ENCODE measurements at regions not wholly inside any gene's neighbourhood (a gene's known extent, or its start where the extent isn't known, plus 50 kb on each side); places are given as distances from the start of the nearest gene placed in this dataset.

DNA sequence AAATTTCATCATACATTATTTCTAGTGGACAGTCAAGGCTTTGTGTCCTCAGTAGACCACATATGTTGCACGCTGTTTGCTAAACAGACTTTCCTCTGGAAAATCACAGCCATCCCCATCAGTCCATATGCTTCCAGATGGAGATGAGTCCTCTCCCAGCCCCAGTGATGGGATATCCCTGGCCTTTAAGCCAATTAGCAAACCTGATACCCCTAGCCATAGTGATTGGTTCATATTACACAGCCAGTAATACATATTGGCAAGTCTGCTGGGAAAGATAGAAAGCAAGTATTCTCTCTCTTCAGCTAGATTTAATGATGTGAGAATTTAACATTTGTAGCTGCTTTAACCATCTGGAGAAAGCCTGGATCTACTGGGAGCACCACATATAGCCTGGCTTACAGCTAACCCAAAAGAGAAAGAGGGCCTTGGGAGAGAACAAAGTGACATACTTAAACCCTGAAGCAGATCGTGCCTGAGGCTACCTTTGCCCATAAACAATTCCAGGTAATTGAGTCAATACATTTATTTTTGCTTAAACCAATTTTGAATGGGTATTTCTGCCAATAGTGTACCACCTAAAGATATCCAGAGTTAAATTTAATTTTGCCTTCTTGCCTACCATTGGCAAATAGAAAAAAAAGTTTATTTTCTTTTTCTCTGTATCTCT lies 103.5 kb upstream of the HIVEP1 start:
- Histone ChIP-seq H3K4me2 (ENCODE audit: control insufficient read depth, extremely low read depth, insufficient read depth, low read depth, low read length) (no peak overlapping the region), H3K9ac (ENCODE audit: control insufficient read depth, extremely low read depth, insufficient read depth, low read length) (no peak overlapping the region), H3K27me3 (ENCODE audit: control insufficient read depth, extremely low read depth, insufficient read depth, low read length) (no peaks in the 10 kb centered on the region), H3K9me3 (ENCODE audit: control insufficient read depth, low read depth, low read length) (no peaks in the 10 kb centered on the region), H4K20me1 (ENCODE audit: control insufficient read depth, extremely low read depth, insufficient read depth, low read length) (no peaks in the 10 kb centered on the region), H3K36me3 (ENCODE audit: control insufficient read depth in 2 of 2, extremely low read depth in 1 of 2, insufficient read depth in 2 of 2, low read length in 2 of 2) (no peaks in the 10 kb centered on the region), H3K9me1 (ENCODE audit: control insufficient read depth, extremely low read depth, insufficient read depth, low read length) (no peaks in the 10 kb centered on the region), H3K4me1 (ENCODE audit: control insufficient read depth, extremely low read depth, insufficient read depth, low read length) (no peaks in the 10 kb centered on the region), H3K4me3 (ENCODE audit: control insufficient read depth in 2 of 3, extremely low read depth in 1 of 3, insufficient read depth in 2 of 3, low read depth in 1 of 3, low read length in 3 of 3) (no peak overlapping the region), H3K79me2 (ENCODE audit: control insufficient read depth, insufficient read depth, low read length) (no peaks in the 10 kb centered on the region), H2AFZ (ENCODE audit: control insufficient read depth, low read length) (no peak overlapping the region), H3K27ac (ENCODE audit: control insufficient read depth, insufficient read depth, low read length) (no peak overlapping the region)
- FAIRE-seq (no peak), DNase-seq (ENCODE audit: low read depth, low spot score) (no peak)
- dilution Hi-C loops (cut with MboI; ENCODE audit: extremely low pct_ligation_motif_present, low sequenced_read_pairs): no loop called here
- TF ChIP-seq, protein P1, sequence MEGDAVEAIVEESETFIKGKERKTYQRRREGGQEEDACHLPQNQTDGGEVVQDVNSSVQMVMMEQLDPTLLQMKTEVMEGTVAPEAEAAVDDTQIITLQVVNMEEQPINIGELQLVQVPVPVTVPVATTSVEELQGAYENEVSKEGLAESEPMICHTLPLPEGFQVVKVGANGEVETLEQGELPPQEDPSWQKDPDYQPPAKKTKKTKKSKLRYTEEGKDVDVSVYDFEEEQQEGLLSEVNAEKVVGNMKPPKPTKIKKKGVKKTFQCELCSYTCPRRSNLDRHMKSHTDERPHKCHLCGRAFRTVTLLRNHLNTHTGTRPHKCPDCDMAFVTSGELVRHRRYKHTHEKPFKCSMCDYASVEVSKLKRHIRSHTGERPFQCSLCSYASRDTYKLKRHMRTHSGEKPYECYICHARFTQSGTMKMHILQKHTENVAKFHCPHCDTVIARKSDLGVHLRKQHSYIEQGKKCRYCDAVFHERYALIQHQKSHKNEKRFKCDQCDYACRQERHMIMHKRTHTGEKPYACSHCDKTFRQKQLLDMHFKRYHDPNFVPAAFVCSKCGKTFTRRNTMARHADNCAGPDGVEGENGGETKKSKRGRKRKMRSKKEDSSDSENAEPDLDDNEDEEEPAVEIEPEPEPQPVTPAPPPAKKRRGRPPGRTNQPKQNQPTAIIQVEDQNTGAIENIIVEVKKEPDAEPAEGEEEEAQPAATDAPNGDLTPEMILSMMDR (optimal IDR thresholded peaks at IDR 0.05 in 1 of 3, IDR thresholded peaks at IDR 0.05 in 1 of 3, conservative IDR thresholded peaks at IDR 0.05 in 1 of 3; ENCODE audit: extremely low read depth in 1 of 3, insufficient read depth in 2 of 3, low read length in 3 of 3): no peak
- TF ChIP-seq EZH2 (IDR thresholded peaks at IDR 0.05; ENCODE audit: low read length): no peak

DNA sequence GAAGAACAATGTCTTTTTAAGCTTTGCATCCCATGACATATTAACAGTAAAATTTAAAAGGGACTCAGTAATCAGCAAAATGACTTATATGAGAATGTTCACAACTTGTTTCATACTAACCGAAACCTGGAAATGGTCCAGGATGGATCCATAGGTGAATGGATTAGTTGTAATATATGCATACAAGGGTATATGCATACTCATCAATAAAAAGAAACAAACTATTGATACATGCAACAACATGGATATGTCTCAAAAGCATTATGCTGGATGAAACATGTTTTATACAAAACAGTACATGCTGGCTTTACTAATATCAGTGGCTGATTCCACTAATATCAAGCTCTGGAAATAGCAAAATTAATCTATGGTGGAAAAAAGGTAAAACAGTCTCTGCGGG lies 108.5 kb upstream of the HIVEP1 start:
- TF ChIP-seq EZH2 (IDR thresholded peaks at IDR 0.05; ENCODE audit: low read length): no peak
- TF ChIP-seq, protein P1 (optimal IDR thresholded peaks at IDR 0.05 in 1 of 3, IDR thresholded peaks at IDR 0.05 in 1 of 3, conservative IDR thresholded peaks at IDR 0.05 in 1 of 3; ENCODE audit: extremely low read depth in 1 of 3, insufficient read depth in 2 of 3, low read length in 3 of 3): no peak
- no peaks in the 10 kb centered on the region for H3K27me3 ChIP-seq (ENCODE audit: control insufficient read depth, extremely low read depth, insufficient read depth, low read length)
- no peaks in the 10 kb centered on the region for H4K20me1 ChIP-seq (ENCODE audit: control insufficient read depth, extremely low read depth, insufficient read depth, low read length)
- H3K9me3 ChIP-seq (ENCODE audit: control insufficient read depth, low read depth, low read length): no peaks in the 10 kb centered on the region
- no peak for FAIRE-seq
- DNase-seq (ENCODE audit: low read depth, low spot score): no peak
- no peaks in the 10 kb centered on the region for H3K9me1 ChIP-seq (ENCODE audit: control insufficient read depth, extremely low read depth, insufficient read depth, low read length)
- H3K36me3 ChIP-seq (ENCODE audit: control insufficient read depth in 2 of 2, extremely low read depth in 1 of 2, insufficient read depth in 2 of 2, low read length in 2 of 2): no peaks in the 10 kb centered on the region
- dilution Hi-C loops (cut with MboI; ENCODE audit: extremely low pct_ligation_motif_present, low sequenced_read_pairs): no loop called here
- H3K4me1 ChIP-seq (ENCODE audit: control insufficient read depth, extremely low read depth, insufficient read depth, low read length): no peaks in the 10 kb centered on the region
- H3K4me3 ChIP-seq (ENCODE audit: control insufficient read depth in 2 of 3, extremely low read depth in 1 of 3, insufficient read depth in 2 of 3, low read depth in 1 of 3, low read length in 3 of 3): no peak overlapping the region
- no peak overlapping the region for H3K4me2 ChIP-seq (ENCODE audit: control insufficient read depth, extremely low read depth, insufficient read depth, low read depth, low read length)
- H3K79me2 ChIP-seq (ENCODE audit: control insufficient read depth, insufficient read depth, low read length): no peaks in the 10 kb centered on the region
- H3K27ac ChIP-seq (ENCODE audit: control insufficient read depth, insufficient read depth, low read length): no peak overlapping the region
- H2AFZ ChIP-seq (ENCODE audit: control insufficient read depth, low read length): no peak overlapping the region
- no peak overlapping the region for H3K9ac ChIP-seq (ENCODE audit: control insufficient read depth, extremely low read depth, insufficient read depth, low read length)
